ENCODE measurements at regions not wholly inside any gene's neighbourhood (a gene's known extent, or its start where the extent isn't known, plus 50 kb on each side); places are given as distances from the start of the nearest gene placed in this dataset.

DNA sequence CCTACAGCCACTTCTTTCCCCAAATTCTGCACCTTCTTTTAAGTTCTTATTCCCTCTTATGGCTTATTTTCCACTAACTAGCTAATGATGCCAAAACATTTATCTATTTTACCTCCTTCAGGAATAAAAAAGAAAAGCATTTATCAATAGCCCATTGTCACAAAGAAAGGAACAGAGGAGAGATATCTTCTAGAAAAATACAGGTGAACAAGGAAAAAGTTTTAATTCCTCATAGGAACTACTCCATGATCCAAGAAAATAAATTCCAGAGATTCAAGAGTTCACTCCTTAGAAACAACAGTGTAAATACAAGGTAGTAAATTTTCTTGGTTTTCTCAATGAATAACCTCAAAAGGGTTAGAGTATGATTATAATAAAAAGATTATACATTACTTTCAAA lies 52.6 kb upstream of the TOP3B start:
- Histone ChIP-seq H3K23me2 (ENCODE audit: low read depth, low read length) (no peaks in the 10 kb centered on the region), H3K56ac (replicated peaks; ENCODE audit: insufficient read length, low read depth, low read length) (no peak overlapping the region), H2AK5ac (ENCODE audit: low read depth, low read length) (no peak overlapping the region), H3K27me3 (replicated peaks in 1 of 4; ENCODE audit: control insufficient read depth in 3 of 4, extremely low read depth in 1 of 4, insufficient read depth in 3 of 4, low read length in 3 of 4) (peaks cover 77 to 100% (median 95%) of the 10 kb centered on the region in 4 experiments), H4K5ac (ENCODE audit: insufficient read length, low read depth, low read length) (no peak overlapping the region), H3K36me3 (ENCODE audit: control insufficient read depth in 2 of 4, insufficient read depth in 4 of 4, low read length in 3 of 4) (no peaks in the 10 kb centered on the region), H3K9ac (replicated peaks in 1 of 4; ENCODE audit: extremely low read depth in 1 of 4, low read depth in 3 of 4, low read length in 3 of 4) (no peak overlapping the region), H2BK20ac (ENCODE audit: low read length) (no peak overlapping the region), H2BK120ac (replicated peaks; ENCODE audit: low read depth, low read length) (no peak overlapping the region), H3K23ac (ENCODE audit: insufficient read length) (no peak overlapping the region), H3K4ac (replicated peaks; ENCODE audit: insufficient read length, low read depth, low read length) (no peak overlapping the region), H2BK15ac (ENCODE audit: low read length) (no peak overlapping the region), H4K8ac (ENCODE audit: extremely low read depth, insufficient read depth, low read length) (no peak overlapping the region), H3K9me3 (ENCODE audit: insufficient read depth in 2 of 2, low read depth in 1 of 2, low read length in 1 of 2) (no peaks in the 10 kb centered on the region), H3K4me3 (ENCODE audit: extremely low read depth in 1 of 4, insufficient read depth in 2 of 4, low read depth in 3 of 4, low read length in 4 of 4) (no peak overlapping the region), H3K4me1 (replicated peaks in 1 of 4; ENCODE audit: control insufficient read depth in 3 of 4, insufficient read depth in 4 of 4, low read length in 3 of 4) (peaks cover 0 to 7% (median 0%) of the 10 kb centered on the region in 4 experiments; a peak in 3 of 7 replicates), H3K27ac (ENCODE audit: low read depth, low read length) (no peak overlapping the region), H2BK5ac (ENCODE audit: low read depth, low read length) (no peak overlapping the region), H3K4me2 (ENCODE audit: insufficient read depth in 1 of 2, low read depth in 2 of 2, low read length in 2 of 2) (no peak overlapping the region), H4K20me1 (replicated peaks in 1 of 2; ENCODE audit: control insufficient read depth in 1 of 2, insufficient read depth in 2 of 2, low read length in 2 of 2) (peaks cover 0 to under 1% of the 10 kb centered on the region in 2 experiments), H2BK12ac (ENCODE audit: low read depth, low read length) (no peak overlapping the region), H3K79me2 (ENCODE audit: control insufficient read depth in 1 of 2, insufficient read depth in 2 of 2, low read length in 2 of 2) (no peaks in the 10 kb centered on the region), H3K18ac (ENCODE audit: extremely low read depth, low read length) (no peak overlapping the region), H3K14ac (ENCODE audit: insufficient read length) (no peak overlapping the region), H3K79me1 (ENCODE audit: low read depth, low read length) (no peaks in the 10 kb centered on the region), H4K91ac (replicated peaks; ENCODE audit: insufficient read length, low read length) (no peak overlapping the region), H2AFZ (ENCODE audit: low read length) (no peak overlapping the region)
- DNase-seq (ENCODE audit: low read depth in 1 of 2, low spot score in 2 of 2) (no peak), FAIRE-seq (no peak)
- POLR2A ChIA-PET (ENCODE audit: partially characterized antibody), result no interaction called here
- TF ChIP-seq MAFK (IDR thresholded peaks at IDR 0.05; ENCODE audit: low read depth, low read length) (no peak), SP2 (IDR thresholded peaks at IDR 0.05; ENCODE audit: low read length) (no peak), SRF (IDR thresholded peaks at IDR 0.05; ENCODE audit: low read depth, low read length) (no peak), NRF1 (IDR thresholded peaks at IDR 0.05; ENCODE audit: low read depth, low read length) (no peak), SAP30 (IDR thresholded peaks at IDR 0.05; ENCODE audit: insufficient read depth, insufficient replicate concordance, low read length) (no peak), RAD21 (IDR thresholded peaks at IDR 0.05 in 1 of 2, conservative IDR thresholded peaks at IDR 0.05 in 1 of 2; ENCODE audit: low read depth in 2 of 2, low read length in 2 of 2) (no peak)
- CTCF ChIA-PET (ENCODE audit: partially characterized antibody), result interaction anchor here (1.1 to 5.3 kb wide), 4 partner anchors 9 to 25 kb away, joined by 3 to 34 read pairs (median 3); no protein-coding TSS in a partner anchor
